ENCODE measurements at regions not wholly inside any gene's neighbourhood (a gene's known extent, or its start where the extent isn't known, plus 50 kb on each side); places are given as distances from the start of the nearest gene placed in this dataset.

- TF ChIP-seq CTCF (IDR thresholded peaks at IDR 0.05) (no peak), POLR2A (IDR thresholded peaks at IDR 0.05) (no peak), EP300 (IDR thresholded peaks at IDR 0.05) (no peak)
These were observed 151.4 kb upstream of the MCTP2 start for GRCh38 chr15:94079968-94080367.

Data from tibial nerve (tissue), 4 donors.